GM12874 (cell line): ENCODE measurements at regions not wholly inside any gene's neighbourhood (a gene's known extent, or its start where the extent isn't known, plus 50 kb on each side); places are given as distances from the start of the nearest gene placed in this dataset.

Experiments
- TF ChIP-seq, protein P1 (sequence below): IDR thresholded peaks from 2 replicates; pipeline ENCODE4 v1.5.1; 2011; ENCODE audit warnings: low read depth, mild to moderate bottlenecking, control low read depth, low read length, moderate library complexity; ENCODE audit not compliant: insufficient read depth

DNA sequence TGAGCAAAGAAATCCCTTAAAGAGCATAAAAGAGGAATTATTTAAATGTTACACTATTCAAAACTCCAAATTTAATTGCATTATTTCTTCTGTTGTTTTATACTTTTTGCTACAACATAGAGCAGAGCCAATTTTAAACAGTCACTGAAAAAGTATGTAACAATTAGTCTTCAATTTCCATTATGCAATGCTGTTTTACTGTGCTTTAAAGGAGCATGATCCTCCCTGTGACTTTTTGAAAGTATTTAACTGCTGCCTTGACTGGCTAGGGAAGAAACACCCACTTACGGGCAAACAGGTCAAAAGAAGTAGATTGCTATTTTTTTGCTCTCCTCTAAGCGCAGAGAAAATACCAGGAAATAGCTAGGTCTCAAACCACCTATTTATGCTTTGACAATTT, 217.4 kb upstream of the GCFC2 start:
- TF ChIP-seq, protein P1, sequence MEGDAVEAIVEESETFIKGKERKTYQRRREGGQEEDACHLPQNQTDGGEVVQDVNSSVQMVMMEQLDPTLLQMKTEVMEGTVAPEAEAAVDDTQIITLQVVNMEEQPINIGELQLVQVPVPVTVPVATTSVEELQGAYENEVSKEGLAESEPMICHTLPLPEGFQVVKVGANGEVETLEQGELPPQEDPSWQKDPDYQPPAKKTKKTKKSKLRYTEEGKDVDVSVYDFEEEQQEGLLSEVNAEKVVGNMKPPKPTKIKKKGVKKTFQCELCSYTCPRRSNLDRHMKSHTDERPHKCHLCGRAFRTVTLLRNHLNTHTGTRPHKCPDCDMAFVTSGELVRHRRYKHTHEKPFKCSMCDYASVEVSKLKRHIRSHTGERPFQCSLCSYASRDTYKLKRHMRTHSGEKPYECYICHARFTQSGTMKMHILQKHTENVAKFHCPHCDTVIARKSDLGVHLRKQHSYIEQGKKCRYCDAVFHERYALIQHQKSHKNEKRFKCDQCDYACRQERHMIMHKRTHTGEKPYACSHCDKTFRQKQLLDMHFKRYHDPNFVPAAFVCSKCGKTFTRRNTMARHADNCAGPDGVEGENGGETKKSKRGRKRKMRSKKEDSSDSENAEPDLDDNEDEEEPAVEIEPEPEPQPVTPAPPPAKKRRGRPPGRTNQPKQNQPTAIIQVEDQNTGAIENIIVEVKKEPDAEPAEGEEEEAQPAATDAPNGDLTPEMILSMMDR: no peak

DNA sequence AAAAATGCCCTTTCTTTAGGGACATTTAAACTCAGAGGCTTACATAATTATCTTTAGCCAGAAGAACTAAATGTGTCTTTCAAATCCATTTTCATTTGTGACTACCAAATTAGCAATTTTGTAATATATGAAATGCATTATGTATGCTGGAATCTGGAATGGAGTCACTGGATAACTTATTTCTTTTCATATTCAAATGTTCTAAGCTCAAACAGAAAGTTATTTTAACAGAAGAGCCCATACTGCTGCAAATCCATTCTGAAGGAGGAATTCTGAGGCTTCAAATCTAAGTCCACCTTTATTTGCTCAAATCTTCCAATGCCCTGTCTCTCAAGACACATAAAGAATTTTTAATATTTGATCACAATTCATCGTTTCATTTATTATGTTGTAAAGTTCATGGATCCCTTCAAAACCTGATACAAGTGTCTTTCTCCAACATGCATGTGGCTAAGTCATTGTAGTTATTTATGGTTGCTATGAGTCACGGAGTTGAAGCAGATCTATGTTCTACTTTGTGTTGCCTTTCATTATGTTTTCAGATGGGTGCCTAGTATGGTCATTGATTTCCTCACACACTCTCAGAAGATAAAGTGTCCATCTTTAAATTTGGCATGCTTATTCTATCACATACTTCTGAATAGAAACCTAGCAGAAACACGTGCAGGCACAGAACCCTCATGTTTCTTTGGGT, 214.8 kb upstream of the GCFC2 start:
- TF ChIP-seq, protein P1: no peak

DNA sequence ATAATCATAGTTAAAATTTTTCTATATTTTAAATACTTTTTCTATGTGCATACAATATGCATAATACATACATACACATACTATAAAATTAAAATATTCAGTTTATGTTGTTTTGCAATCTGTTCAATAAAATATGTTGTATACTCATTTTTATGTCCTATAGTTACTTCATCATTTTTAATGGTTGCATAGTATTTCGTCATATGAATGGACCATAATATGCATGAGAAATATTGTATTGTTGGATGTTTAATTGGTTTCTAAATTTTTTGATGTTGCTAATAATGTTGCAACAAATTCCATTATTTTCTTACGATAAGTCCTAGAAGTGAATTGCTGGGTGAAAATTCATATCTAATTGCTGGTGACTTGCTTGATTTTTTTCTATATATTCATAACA, 211.5 kb upstream of the GCFC2 start:
- TF ChIP-seq, protein P1: no peak

DNA sequence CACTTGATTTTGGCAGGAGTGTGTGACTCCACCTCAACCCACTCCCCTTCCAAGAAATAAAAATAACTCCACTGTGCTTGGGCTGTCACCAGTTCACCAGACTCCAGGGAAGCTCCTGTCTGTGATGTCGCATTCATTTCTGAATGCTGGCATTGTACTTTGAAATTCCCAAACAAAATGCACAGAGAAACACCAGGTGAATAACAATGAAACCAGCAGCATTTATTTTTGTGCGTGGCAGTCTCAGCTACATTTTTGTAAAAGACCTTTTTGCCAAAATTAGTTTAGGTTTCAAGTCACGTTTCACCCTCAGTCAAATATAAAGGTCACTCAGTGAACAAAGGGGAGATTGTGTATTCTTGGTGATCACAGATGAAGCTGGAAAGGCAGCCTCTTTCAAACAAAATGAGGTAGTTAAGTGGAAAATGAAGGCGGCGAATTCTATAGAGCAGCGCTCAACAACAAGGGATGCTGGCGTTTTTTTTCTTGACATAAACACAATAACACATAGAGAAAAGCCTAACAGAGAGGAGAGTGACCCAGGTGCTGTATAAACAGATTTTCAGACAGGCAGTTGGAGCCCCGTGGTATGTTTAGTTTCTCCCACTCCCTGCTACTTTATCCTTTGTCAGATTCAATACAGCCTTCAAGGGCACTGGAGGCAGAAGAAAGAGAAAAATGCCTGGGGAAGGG, 210.3 kb upstream of the GCFC2 start:
- TF ChIP-seq, protein P1: no peak

DNA sequence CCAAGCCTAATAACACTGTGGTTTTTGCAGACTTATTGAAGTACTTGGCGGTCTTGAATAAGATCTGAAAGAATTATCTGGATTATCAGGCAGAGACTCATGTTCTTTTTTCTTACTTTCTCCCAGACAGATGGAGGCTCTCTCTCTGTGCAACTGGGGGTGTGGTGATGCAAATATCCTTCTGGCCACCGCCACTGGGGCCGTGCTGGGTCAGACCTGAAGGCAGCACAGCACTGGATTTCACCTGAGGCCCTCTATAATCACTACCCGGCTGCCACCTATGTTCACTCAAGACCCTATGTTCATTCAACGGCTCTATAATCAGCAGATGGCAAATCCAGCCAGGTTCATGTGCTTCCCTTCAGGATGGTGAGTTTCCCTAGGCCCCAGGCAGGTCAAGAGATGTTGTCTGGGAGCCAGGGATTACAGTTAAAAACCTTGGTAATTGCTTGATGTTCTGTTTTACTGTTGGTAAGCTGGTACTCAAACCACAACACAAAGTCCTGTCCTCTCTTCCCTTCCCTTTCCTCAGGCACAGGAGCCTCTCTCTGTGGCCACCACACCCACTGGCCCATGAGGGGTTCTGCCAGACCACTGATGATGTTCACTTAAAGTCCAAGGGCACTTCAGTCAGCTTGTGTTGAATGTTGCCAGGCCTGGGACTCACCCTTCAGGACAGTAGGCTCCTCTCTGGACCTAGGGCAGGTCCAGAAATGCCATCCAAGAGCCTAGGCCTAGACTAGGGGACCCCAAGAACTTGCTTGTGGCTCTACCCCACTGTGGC, 205.3 kb upstream of the GCFC2 start:
- TF ChIP-seq, protein P1: no peak

DNA sequence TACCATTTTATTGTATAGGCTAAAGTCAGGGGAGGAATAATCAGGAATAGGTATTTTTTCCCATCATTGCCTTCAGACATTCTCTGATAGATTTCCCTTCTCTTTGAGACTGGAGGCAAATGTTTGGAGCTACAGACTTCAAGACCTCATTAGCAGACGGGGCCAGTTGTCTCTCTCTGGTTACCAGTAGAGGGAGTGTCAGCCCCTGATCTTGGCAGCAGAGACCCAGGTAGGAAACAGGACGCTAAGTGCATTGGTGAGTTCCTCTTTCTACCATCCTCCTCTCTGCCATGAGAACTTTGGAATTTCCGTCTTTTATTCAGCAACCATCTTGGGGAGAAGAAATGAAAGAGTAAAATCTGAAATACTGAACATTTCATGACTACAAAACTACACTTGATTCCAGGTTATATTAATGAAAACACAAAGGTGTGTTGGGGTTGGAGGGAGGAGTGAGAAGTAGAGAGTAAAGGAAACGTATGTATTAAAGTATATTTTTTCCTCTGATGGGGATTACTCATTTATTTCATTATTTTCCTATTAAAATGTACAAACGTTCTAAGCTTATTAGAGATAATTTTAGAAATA, 186.2 kb upstream of the GCFC2 start:
- TF ChIP-seq, protein P1: peak; percentile 82

DNA sequence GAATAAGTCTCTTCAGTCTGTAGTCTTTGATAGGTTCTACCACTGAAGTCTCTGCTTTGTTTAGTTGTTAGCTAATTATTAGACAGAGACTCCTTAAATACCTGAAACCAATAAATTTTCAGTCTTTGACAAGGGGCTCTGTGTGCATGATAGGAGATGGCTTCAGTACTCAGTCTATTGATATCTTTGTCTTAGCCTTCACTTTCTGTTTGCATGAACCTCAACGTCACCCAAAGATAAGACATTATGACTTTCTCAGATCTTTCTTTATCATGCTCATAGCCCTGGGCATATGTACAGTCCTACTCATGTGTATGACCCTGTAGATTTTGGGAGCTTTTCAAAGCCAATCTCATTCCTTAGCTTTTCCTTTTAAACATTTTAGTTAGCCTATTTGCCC, 183.5 kb upstream of the GCFC2 start:
- TF ChIP-seq, protein P1: no peak
